Liver (tissue), 7 donors: ENCODE measurements at regions not wholly inside any gene's neighbourhood (a gene's known extent, or its start where the extent isn't known, plus 50 kb on each side); places are given as distances from the start of the nearest gene placed in this dataset.
"Not testable (repeated sequence)": the region's sequence is repeated elsewhere in the genome, so short reads cannot be mapped to it uniquely, and the experiment has no call there.

Source experiments
- DNase-seq: peaks from one replicate; pipeline ENCODE4 v3.0.0-alpha.2; 2017; ENCODE audit warnings: low spot score
- H3K27ac ChIP-seq, 2 donors: one replicate each; pipeline ENCODE4 v1.7.0; 2013; ENCODE audit warnings: inconsistent platforms in 2 of 2, low read length in 2 of 2, control low read depth in 1 of 2, low read depth in 1 of 2, mild to moderate bottlenecking in 1 of 2
- H3K27me3 ChIP-seq, 4 donors: one replicate each; pipeline versions ENCODE4 v1.6.1 to v1.7.0; 2013; ENCODE audit warnings: low read length in 3 of 4, inconsistent platforms in 1 of 4, mild to moderate bottlenecking in 1 of 4, moderate library complexity in 1 of 4; ENCODE audit not compliant: control insufficient read depth in 4 of 4, insufficient read depth in 4 of 4
- H3K36me3 ChIP-seq, 4 donors: one replicate each; pipeline versions ENCODE4 v1.6.1 to v1.7.0; 2013; ENCODE audit warnings: low read length in 3 of 4, mild to moderate bottlenecking in 3 of 4, low read depth in 1 of 4, moderate library complexity in 1 of 4; ENCODE audit not compliant: control insufficient read depth in 4 of 4, insufficient read depth in 3 of 4
- H3K4me1 ChIP-seq, 4 donors: one replicate each; pipeline versions ENCODE4 v1.6.1 to v1.7.0; 2013; ENCODE audit warnings: low read length in 3 of 4, mild to moderate bottlenecking in 3 of 4, moderate library complexity in 1 of 4; ENCODE audit not compliant: control insufficient read depth in 4 of 4, insufficient read depth in 4 of 4
- H3K4me3 ChIP-seq, 3 donors: one replicate each; pipeline versions ENCODE4 v1.6.1 to v1.7.0; 2013; ENCODE audit warnings: low read length in 3 of 3, control low read depth in 1 of 3, low read depth in 1 of 3, mild to moderate bottlenecking in 1 of 3
- H3K9ac ChIP-seq, 2 donors: one replicate each; pipeline ENCODE4 v1.7.0; 2013; ENCODE audit warnings: low read length in 2 of 2, mild to moderate bottlenecking in 2 of 2, moderate library complexity in 2 of 2, control low read depth in 1 of 2, low read depth in 1 of 2
- H3K9me3 ChIP-seq, 4 donors: one replicate each; pipeline versions ENCODE4 v1.6.1 to v1.7.0; 2013; ENCODE audit warnings: low read length in 3 of 4; ENCODE audit not compliant: control insufficient read depth in 4 of 4
- ATF3 ChIP-seq: IDR thresholded peaks from 2 replicates; pipeline ENCODE4 v1.6.1; 2016; ENCODE audit warnings: antibody characterized with exemption
- EGR1 ChIP-seq, 2 donors: IDR thresholded peaks; 2 replicates each; pipeline ENCODE4 v1.6.1; 2016 to 2018; ENCODE audit warnings: antibody characterized with exemption in 2 of 2, low read depth in 2 of 2
- FOXA1 ChIP-seq: IDR thresholded peaks from 2 replicates; pipeline ENCODE4 v1.6.1; 2016; ENCODE audit warnings: antibody characterized with exemption
- GABPA ChIP-seq, 2 donors: IDR thresholded peaks in 1 of 2; conservative IDR thresholded peaks in 1 of 2; 2 replicates each; pipeline ENCODE4 v1.6.1; 2016; ENCODE audit warnings: antibody characterized with exemption in 2 of 2, mild to moderate bottlenecking in 1 of 2, moderate library complexity in 1 of 2
- HNF4G ChIP-seq: IDR thresholded peaks from 2 replicates; pipeline ENCODE4 v1.6.1; 2016; ENCODE audit warnings: antibody characterized with exemption
- JUND ChIP-seq, 2 donors: IDR thresholded peaks; 2 replicates each; pipeline ENCODE4 v1.6.1; 2016; ENCODE audit warnings: antibody characterized with exemption in 2 of 2
- NR2F2 ChIP-seq: IDR thresholded peaks from 2 replicates; pipeline ENCODE4 v1.6.1; 2016; ENCODE audit warnings: antibody characterized with exemption
- TAF1 ChIP-seq: conservative IDR thresholded peaks from 2 replicates; pipeline ENCODE4 v1.6.1; 2016; ENCODE audit warnings: antibody characterized with exemption, mild to moderate bottlenecking
- YY1 ChIP-seq: IDR thresholded peaks from 2 replicates; pipeline ENCODE4 v1.6.1; 2016; ENCODE audit warnings: antibody characterized with exemption, mild to moderate bottlenecking
- ZBTB33 ChIP-seq: IDR thresholded peaks from 2 replicates; pipeline ENCODE4 v1.6.1; 2016; ENCODE audit warnings: antibody characterized with exemption
- WGBS: extraction: QIAGEN DNeasy Blood & Tissue Kit; methylation state at CpG from one replicate; pipeline ENCODE4 v1.1.7; 2013; 5-methylcytosine and 5-hydroxymethylcytosine counted together
- TF ChIP-seq, protein P1 (sequence below): IDR thresholded peaks from 2 replicates; pipeline ENCODE4 v1.6.1; 2016; ENCODE audit warnings: antibody characterized with exemption, mild to moderate bottlenecking
- donor health status: healthy.
- donor health status: healthy.
- donor health status: healthy.
- donor health status: healthy.

DNA sequence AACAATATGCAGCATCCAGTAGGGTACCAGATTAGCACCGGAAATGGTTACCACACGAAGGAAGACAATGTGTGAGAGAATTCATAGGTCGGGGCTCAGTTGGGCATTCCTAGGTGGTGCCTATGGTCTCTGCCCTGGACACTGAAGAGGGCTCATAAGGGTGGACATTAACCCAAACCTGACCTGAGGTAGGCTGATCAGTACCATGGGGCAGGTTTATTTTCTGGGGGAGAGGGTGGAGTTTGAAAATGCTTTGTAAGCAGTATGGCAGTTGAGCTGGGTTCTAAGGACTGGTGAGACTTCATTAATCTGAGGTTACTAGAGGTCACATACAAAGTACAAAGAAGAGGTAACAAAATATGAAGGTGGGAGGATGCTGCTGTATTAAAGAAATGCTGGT is 68.4 kb downstream of the RPL22L1 start (continued):
- TF ChIP-seq ATF3: no peak

- H3K4me3 ChIP-seq, H3K4me1 ChIP-seq, H3K9me3 ChIP-seq, DNase-seq, H3K27me3 ChIP-seq, H3K9ac ChIP-seq, H3K36me3 ChIP-seq, H3K27ac ChIP-seq: not testable (repeated sequence)
- WGBS: 98% methylated on average over 4 of the region's 4 CpGs
Measured at GRCh38 chr3:170800275-170800674, 69.7 kb downstream of the RPL22L1 start.

DNA sequence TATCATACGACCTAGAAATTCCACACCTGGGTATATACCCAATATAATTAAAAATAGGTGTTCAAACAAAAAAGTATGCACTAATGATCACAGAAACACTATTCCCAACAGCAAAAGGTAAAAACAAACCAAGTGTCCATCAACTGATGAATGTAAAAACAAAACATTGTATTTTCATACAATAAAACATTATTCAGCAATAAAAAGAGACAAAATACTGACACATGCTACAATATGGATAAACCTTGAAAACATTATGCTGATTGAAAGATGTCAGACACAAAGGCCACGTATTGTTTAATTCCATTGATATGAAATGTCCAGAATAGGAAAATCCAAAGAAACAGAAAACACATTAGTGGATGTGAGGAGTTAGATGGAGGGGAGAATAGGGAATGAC is 71.0 kb downstream of the RPL22L1 start:
- TF ChIP-seq HNF4G (no peak), GABPA (IDR thresholded peaks at IDR 0.05 in 1 of 2, conservative IDR thresholded peaks at IDR 0.05 in 1 of 2) (no peak), JUND (IDR thresholded peaks at IDR 0.05) (no peak), YY1 (no peak), FOXA1 (no peak), EGR1 (IDR thresholded peaks at IDR 0.05; ENCODE audit: low read depth in 2 of 2) (no peak)
- TF ChIP-seq, protein P1, sequence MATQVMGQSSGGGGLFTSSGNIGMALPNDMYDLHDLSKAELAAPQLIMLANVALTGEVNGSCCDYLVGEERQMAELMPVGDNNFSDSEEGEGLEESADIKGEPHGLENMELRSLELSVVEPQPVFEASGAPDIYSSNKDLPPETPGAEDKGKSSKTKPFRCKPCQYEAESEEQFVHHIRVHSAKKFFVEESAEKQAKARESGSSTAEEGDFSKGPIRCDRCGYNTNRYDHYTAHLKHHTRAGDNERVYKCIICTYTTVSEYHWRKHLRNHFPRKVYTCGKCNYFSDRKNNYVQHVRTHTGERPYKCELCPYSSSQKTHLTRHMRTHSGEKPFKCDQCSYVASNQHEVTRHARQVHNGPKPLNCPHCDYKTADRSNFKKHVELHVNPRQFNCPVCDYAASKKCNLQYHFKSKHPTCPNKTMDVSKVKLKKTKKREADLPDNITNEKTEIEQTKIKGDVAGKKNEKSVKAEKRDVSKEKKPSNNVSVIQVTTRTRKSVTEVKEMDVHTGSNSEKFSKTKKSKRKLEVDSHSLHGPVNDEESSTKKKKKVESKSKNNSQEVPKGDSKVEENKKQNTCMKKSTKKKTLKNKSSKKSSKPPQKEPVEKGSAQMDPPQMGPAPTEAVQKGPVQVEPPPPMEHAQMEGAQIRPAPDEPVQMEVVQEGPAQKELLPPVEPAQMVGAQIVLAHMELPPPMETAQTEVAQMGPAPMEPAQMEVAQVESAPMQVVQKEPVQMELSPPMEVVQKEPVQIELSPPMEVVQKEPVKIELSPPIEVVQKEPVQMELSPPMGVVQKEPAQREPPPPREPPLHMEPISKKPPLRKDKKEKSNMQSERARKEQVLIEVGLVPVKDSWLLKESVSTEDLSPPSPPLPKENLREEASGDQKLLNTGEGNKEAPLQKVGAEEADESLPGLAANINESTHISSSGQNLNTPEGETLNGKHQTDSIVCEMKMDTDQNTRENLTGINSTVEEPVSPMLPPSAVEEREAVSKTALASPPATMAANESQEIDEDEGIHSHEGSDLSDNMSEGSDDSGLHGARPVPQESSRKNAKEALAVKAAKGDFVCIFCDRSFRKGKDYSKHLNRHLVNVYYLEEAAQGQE: no peak
- Histone ChIP-seq H3K9ac (no peak overlapping the region), H3K27ac (no peak overlapping the region), H3K4me3 (no peak overlapping the region), H3K27me3 (no peaks in the 10 kb centered on the region), H3K9me3 (no peaks in the 10 kb centered on the region), H3K4me1 (no peaks in the 10 kb centered on the region), H3K36me3 (no peaks in the 10 kb centered on the region)
- no peak for DNase-seq
- WGBS: 91% methylated on average over 2 of the region's 2 CpGs

- no peak for TF ChIP-seq YY1
- no peak for TF ChIP-seq EGR1 (IDR thresholded peaks at IDR 0.05; ENCODE audit: low read depth in 2 of 2)
- TF ChIP-seq ZBTB33: no peak
- TF ChIP-seq NR2F2: no peak
- TF ChIP-seq GABPA (IDR thresholded peaks at IDR 0.05 in 1 of 2, conservative IDR thresholded peaks at IDR 0.05 in 1 of 2): no peak
- TF ChIP-seq TAF1: no peak
- no peak for TF ChIP-seq ATF3
- no peak for TF ChIP-seq HNF4G
- TF ChIP-seq FOXA1: no peak
- no peak for DNase-seq
- Histone ChIP-seq H3K4me1 (no peaks in the 10 kb centered on the region), H3K27me3 (no peaks in the 10 kb centered on the region), H3K27ac (no peak overlapping the region), H3K9me3 (no peaks in the 10 kb centered on the region), H3K36me3 (no peaks in the 10 kb centered on the region), H3K4me3 (no peak overlapping the region), H3K9ac (no peak overlapping the region)
- 87% methylated on average over 5 of the region's 5 CpGs for WGBS
Measured at GRCh38 chr3:170797685-170798084, 72.3 kb downstream of the RPL22L1 start.
